ENCODE measurements at regions not wholly inside any gene's neighbourhood (a gene's known extent, or its start where the extent isn't known, plus 50 kb on each side); places are given as distances from the start of the nearest gene placed in this dataset.
"Not testable (repeated sequence)": the region's sequence is repeated elsewhere in the genome, so short reads cannot be mapped to it uniquely, and the experiment has no call there.

GRCh38 chrX:19237901-19238300, 105.8 kb upstream of the PDHA1 start:
- no peaks in the 10 kb centered on the region for H3K27me3 ChIP-seq
- no peaks in the 10 kb centered on the region for H3K36me3 ChIP-seq
- TF ChIP-seq, protein P1, sequence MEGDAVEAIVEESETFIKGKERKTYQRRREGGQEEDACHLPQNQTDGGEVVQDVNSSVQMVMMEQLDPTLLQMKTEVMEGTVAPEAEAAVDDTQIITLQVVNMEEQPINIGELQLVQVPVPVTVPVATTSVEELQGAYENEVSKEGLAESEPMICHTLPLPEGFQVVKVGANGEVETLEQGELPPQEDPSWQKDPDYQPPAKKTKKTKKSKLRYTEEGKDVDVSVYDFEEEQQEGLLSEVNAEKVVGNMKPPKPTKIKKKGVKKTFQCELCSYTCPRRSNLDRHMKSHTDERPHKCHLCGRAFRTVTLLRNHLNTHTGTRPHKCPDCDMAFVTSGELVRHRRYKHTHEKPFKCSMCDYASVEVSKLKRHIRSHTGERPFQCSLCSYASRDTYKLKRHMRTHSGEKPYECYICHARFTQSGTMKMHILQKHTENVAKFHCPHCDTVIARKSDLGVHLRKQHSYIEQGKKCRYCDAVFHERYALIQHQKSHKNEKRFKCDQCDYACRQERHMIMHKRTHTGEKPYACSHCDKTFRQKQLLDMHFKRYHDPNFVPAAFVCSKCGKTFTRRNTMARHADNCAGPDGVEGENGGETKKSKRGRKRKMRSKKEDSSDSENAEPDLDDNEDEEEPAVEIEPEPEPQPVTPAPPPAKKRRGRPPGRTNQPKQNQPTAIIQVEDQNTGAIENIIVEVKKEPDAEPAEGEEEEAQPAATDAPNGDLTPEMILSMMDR (IDR thresholded peaks at IDR 0.05), result no peak
- intact Hi-C loops (cut with DNase I; ENCODE audit: low total_unique reads), result no loop called here
- H3K4me1 ChIP-seq, result no peaks in the 10 kb centered on the region
- DNase-seq, result no peak
- H3K27ac ChIP-seq, result no peak overlapping the region
- peaks cover 0 to 4% (median 0%) of the 10 kb centered on the region in 3 donors for H3K9me3 ChIP-seq
- H3K4me3 ChIP-seq, result no peak overlapping the region

DNA sequence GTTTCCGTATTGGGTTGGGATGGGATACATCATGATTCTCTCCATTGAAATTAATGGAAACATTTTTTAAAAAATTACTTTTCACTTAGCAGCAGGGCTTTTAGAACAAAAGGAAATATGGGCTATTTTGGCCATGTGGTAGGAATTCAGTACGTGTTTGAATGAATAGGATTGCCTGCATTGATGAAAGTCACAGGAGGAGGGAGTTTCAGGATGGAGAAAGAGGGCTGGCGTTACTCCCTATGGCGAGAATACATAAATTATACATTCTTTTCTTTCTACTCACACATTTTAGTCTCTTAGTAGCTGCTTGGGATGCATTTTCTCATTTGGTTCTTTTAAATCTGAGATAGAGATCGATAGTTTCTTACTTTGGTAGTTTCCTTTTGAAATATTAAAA, 100.3 kb upstream of the PDHA1 start:
- no peak for DNase-seq
- Histone ChIP-seq H3K4me3 (no peak overlapping the region), H3K27ac (no peak overlapping the region), H3K36me3 (no peaks in the 10 kb centered on the region), H3K4me1 (no peaks in the 10 kb centered on the region), H3K27me3 (no peaks in the 10 kb centered on the region), H3K9me3 (peaks cover 0 to 4% (median 0%) of the 10 kb centered on the region in 3 donors)
- TF ChIP-seq, protein P1 (IDR thresholded peaks at IDR 0.05), result no peak
- intact Hi-C loops (cut with DNase I; ENCODE audit: low total_unique reads), result no loop called here

- intact Hi-C loops (cut with DNase I; ENCODE audit: low total_unique reads); H3K27me3 ChIP-seq; H3K4me3 ChIP-seq; H3K9me3 ChIP-seq; H3K36me3 ChIP-seq; H3K27ac ChIP-seq; DNase-seq; H3K4me1 ChIP-seq: not testable (repeated sequence)
Measured at GRCh38 chrX:19244921-19245320, 98.8 kb upstream of the PDHA1 start.

DNA sequence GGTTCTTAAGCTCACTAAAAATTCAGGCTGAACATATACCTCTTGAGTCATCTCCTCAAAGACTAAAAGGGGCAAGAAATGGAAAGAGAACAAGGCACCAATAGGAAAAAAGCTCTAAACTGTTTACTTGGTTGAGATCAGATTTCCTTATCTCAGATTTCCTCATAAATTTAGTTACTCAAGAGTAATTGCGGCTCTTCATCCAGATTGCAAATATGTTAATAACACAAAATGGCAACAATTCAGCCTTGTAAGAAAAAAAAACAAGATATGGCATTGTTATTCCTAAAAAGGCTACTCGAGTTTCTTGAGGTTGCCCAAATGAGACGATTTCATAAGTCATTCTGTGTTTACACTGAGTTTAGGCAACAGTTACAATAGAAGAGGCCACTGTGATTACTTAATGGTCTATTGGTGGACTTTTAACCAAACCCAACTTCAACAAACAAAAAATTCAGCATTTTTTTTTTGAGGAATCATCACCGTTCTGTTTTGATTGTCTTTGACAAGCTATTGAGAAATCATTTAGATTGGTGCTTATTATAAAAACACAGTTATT, 97.9 kb upstream of the PDHA1 start:
- H3K27ac ChIP-seq, result no peak overlapping the region
- TF ChIP-seq, protein P1 (IDR thresholded peaks at IDR 0.05), result no peak
- no peaks in the 10 kb centered on the region for H3K27me3 ChIP-seq
- DNase-seq, result no peak
- intact Hi-C loops (cut with DNase I; ENCODE audit: low total_unique reads), result no loop called here
- no peaks in the 10 kb centered on the region for H3K36me3 ChIP-seq
- H3K9me3 ChIP-seq, result no peaks in the 10 kb centered on the region
- no peak overlapping the region for H3K4me3 ChIP-seq
- H3K4me1 ChIP-seq, result no peaks in the 10 kb centered on the region

DNA sequence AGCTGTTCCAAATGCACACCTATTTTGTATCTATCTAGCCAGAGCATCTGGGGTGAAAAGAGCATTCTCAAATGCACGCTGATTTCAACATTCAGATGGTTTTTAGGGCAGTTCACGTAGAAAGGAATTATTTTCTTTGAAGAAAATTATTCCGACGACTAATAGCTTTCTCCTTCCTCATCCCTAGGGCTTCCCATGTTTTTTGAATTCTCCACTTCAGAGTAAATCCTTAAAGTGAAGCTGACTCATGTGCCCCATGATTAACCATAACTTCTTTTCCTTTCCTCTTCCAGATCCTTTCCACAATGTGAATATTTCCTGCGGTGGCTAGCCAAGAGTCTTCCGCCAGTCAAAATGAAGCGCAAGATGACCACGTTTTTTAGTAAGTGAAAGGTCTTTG, 86.7 kb upstream of the PDHA1 start:
- no peaks in the 10 kb centered on the region for H3K36me3 ChIP-seq
- no peak overlapping the region for H3K27ac ChIP-seq
- peaks cover 0 to 9% (median 0%) of the 10 kb centered on the region in 3 donors for H3K9me3 ChIP-seq
- no peak overlapping the region for H3K4me3 ChIP-seq
- H3K4me1 ChIP-seq, result no peaks in the 10 kb centered on the region
- TF ChIP-seq, protein P1 (IDR thresholded peaks at IDR 0.05), result no peak
- DNase-seq, result no peak
- H3K27me3 ChIP-seq, result no peaks in the 10 kb centered on the region
- intact Hi-C loops (cut with DNase I; ENCODE audit: low total_unique reads), result no loop called here

DNA sequence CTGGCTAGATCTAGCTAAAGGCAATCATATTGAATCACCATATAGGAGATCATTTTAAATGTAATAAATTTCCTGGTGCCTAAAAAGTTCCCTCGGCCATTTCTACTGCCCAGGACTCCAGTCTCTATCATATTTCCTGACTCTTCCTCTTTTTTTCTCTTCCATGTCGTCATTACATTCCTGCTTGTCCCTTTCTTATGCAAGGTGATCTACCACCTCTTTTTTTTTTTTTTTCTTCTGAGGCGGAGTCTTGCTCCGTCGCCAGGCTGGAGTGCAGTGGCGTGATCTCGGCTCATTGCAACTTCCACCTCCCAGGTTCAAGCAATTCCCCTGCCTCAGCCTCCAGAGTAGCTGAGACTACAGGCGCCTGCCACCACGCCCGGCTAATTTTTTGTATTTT, 82.7 kb upstream of the PDHA1 start:
- DNase-seq; H3K4me3 ChIP-seq; H3K36me3 ChIP-seq; H3K4me1 ChIP-seq; H3K27me3 ChIP-seq; H3K9me3 ChIP-seq; H3K27ac ChIP-seq; intact Hi-C loops (cut with DNase I; ENCODE audit: low total_unique reads): not testable (repeated sequence)

DNA sequence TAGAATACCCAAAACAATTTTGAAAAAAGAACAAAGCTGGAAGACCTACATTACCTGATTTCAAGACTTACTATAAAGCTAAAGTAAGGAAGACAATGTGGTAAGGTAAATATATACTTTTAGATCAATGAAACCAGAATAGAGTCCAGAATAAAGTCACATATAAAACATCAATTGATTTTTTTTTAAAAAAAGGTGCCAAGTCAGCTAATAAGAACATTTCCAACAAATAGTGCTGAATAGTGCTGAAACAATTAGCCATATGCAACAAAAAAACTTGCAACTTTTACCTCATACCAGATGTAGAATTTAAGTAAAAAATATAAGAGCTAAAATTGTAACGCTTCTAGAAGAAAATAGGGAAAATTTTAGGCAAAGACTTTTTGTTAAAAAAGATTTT, 73.0 kb upstream of the PDHA1 start:
- Histone ChIP-seq H3K9me3 (no peaks in the 10 kb centered on the region), H3K36me3 (no peaks in the 10 kb centered on the region), H3K27ac (no peak overlapping the region), H3K4me1 (no peaks in the 10 kb centered on the region), H3K27me3 (no peaks in the 10 kb centered on the region), H3K4me3 (no peak overlapping the region)
- TF ChIP-seq, protein P1 (IDR thresholded peaks at IDR 0.05), result no peak
- intact Hi-C loops (cut with DNase I; ENCODE audit: low total_unique reads), result no loop called here
- DNase-seq, result no peak
